GM18498 (cell line): ENCODE measurements at regions not wholly inside any gene's neighbourhood (a gene's known extent, or its start where the extent isn't known, plus 50 kb on each side); places are given as distances from the start of the nearest gene placed in this dataset.

Experiments used
- ATAC-seq: cut with Tn5 transposase; IDR thresholded peaks from one replicate; pipeline ENCODE4 v1.9.1; 2021; ENCODE audit warnings: mild to moderate bottlenecking, moderate library complexity; ENCODE audit not compliant: unreplicated experiment

DNA sequence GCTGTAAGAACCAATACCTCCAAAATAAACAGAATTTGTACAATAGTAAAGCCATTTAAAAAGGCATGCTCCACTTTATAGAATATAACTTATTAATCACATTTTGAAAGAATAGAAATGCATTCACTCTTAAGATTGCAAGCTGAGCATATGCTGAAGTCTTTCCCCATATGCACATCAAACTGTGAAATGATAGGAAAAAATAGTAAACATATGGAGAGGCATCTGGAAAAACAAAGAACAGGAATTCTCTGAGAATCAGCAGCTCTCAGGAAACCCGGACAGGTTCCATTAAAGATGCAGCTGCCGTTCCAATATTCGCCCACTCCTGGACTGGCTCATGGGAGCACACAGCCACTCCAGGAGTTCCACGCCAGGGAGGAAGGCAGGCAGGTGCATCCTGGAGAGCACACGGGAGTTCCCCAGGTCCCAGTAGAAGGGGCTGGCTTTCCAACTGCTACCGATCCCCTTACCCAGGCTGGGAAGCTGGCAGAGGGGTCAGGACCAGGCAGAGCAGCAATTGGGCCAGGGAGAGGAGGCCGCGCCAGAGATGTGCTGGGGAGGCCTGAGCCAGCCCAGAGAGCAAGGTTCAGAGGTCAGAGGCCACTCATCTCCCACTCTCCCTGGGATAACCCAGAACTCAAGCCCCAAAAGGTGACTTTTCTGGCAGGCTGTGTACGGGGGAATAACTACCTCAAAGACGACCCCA lies 111.1 kb downstream of the DLL1 start:
- no peak for ATAC-seq

DNA sequence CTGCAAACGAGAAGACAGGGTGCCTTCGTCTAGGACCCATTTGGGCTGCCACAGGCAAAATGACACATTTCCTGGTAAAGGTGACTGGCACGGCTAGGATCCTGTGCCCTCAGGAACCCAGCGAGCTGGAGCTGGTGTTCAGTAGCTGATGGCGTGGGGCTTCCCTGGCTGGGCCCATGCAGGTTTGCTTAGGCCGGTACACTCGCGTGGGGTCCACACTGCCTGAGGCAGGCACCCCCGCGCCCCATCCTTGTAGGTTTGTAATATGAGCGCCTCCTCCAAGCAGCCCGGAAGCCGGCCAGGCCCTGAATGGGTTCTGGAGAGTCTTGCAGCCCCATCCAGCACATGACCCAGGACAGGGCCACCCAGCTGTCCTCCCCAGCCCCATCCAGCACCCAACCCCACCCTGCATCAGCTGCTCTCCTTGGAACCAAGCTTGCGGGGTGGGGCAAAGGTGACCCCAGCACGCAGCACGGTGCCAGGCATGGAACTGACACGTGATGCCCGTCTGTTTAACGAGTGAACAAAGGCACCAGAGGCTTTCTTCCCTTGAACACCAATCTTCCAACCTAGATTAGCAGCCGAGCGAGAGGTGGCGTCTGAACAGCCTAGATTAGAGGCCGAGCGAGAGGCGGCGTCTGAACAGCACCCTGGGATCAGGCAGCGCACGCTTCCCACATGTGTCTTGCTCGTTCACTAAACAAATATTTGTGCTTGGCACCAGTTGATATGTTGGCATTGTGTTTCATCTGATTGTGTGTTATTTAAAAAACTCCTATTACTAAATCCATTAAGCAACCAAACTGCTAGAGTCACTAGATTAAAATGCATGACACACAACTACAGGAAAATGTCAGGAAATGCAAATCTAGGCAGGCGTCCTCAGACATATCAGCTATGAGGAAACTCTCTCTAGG lies 112.1 kb downstream of the DLL1 start:
- ATAC-seq = no peak

- no peak for ATAC-seq
These were observed 112.9 kb downstream of the DLL1 start for GRCh38 chr6:170177772-170178560.

DNA sequence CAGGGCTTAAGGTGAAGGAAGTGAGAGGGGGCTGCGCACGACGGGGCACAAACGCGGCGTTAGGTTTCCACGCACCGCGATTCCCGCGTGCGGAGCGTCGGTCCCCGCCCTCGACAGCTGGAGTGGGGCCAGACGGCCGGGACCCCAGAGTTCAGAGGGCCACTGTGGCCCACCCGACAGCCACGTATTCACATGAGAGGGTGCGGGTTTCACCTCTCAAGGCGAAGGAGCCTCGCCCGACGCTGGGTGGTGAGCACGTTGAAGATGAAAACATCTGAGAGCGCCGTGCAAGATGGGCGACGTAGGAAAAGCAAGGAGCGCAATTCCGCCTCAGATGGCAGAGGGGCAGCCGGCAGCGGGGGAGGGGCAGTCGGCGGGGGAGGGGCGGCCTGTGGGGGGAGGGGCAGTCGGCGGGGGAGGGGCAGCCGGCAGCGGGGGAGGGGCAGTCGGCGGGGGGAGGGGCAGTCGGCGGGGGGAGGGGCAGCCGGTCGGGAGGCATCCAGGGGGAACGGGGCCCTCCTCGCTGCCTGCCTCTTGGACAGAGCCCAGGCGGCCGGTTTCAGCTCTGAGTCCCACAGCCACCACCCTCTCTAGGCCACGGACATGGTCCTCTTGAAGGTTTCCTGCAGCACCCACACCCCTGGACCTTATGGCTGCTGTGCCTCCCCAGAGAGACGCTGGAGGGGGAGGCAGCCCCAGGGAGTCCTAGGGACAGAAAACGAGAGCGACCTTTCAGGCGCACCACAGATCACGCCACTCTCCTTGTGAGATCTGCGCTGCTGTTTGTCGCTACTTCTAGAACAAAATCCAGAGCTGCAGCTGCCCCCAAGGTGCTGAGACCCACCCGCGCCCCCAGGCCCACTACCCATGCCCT lies 113.7 kb downstream of the DLL1 start:
- ATAC-seq = no peak

- ATAC-seq = no peak
These were observed 114.6 kb downstream of the DLL1 start for GRCh38 chr6:170176136-170176897.

- no peak for ATAC-seq
These were observed 115.2 kb downstream of the DLL1 start for GRCh38 chr6:170175644-170176135.

GRCh38 chr6:170174771-170175643 lies 115.9 kb downstream of the DLL1 start:
- ATAC-seq = no peak

DNA sequence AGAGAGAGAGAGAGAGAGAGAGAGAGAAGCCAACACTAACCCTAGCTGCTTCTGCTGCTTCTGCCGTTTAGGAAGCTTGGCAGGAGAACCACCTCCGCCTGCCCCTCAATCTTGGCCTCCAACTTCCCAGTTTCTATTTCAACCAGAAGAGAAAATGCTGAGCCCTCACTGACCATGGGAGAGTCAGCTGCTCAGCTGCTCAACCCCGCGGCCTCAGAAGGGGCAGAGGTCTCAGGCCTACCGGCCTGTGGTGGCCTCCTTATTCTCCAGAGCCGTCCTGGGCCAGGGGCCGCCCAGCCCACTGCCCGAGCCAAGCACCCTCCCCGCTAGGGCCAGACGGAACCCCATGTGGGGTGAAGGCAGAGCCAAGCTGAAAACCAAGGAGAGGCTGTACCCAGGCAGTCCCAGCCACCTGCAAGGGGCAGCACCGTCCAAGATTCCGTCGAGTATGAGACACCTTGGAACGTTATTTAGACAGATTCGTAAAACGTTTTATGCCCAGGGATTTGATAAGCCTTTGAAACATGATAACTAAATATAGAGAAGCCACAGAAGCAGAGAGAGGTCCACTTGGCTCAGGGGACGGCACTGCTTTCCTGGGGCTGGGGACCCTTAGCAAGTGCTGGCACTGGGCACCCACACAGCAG lies 116.6 kb downstream of the DLL1 start:
- ATAC-seq = no peak

GRCh38 chr6:170173335-170173881 lies 117.5 kb downstream of the DLL1 start:
- no peak for ATAC-seq

GRCh38 chr6:170172825-170173256 lies 118.0 kb downstream of the DLL1 start:
- no peak for ATAC-seq

- no peak for ATAC-seq
These were observed 118.5 kb downstream of the DLL1 start for GRCh38 chr6:170172392-170172791.

DNA sequence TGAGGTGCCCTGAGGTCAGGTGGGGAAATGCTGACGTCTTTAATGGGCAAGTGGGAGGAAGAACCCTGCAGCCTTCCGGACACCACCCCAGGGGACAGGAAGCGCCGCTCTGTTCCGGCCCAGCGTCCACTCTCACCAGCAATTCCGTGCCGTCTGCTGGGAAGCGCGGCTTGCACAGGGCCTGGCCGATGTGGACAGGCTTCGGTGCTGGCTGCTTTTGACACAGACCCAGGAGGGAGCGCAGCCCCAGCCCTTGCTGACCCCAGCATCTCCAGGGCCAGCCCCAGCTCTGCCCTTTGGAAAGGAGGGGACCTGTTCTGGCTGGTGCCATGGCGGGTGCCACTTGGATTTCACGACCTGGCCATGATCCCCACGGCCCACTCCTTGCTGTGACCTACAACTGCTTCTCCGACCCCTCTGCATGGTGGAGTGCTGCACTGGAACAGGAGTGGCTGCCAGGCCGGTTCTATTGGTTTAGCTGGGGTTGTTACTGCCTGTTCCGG lies 123.2 kb downstream of the DLL1 start:
- no peak for ATAC-seq

GRCh38 chr6:170166511-170167122 lies 124.3 kb downstream of the DLL1 start:
- no peak for ATAC-seq

DNA sequence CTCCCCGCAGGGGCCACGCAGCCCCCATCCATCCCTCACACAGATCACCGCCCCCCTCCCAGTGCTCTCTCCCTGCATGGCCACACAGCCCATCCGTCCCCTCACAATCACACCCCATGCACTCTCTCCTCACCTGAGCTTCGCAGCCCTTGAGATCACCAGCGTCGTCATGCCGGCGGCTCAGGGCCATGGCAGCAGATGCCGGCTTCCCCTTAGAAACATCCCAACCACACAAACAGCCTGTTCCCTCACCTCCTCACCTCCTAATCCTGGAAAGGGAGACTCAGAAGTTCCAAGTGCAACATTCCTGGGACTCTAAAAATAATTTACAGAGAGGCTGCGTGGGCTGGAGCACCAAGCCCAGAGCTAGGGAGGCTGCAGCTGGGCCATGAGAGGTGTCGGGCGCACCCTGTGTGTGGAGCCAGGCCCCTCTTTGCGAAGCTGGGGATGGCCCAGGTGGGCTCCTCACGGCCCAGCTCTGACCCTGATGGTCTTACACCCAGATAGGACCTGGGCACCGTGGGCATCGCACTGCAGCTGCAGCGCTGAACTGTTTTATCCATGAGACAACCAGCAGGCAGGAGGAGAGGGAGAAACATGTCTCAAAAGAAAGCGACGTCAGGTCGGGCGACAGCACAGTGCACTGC lies 125.3 kb downstream of the DLL1 start:
- ATAC-seq = no peak

- ATAC-seq = no peak
These were observed 125.8 kb downstream of the DLL1 start for GRCh38 chr6:170165085-170165470.

GRCh38 chr6:170164271-170164900 lies 126.5 kb downstream of the DLL1 start:
- ATAC-seq = no peak
